ENCODE measurements at regions not wholly inside any gene's neighbourhood (a gene's known extent, or its start where the extent isn't known, plus 50 kb on each side); places are given as distances from the start of the nearest gene placed in this dataset.
"Not testable (repeated sequence)": the region's sequence is repeated elsewhere in the genome, so short reads cannot be mapped to it uniquely, and the experiment has no call there.

- DNase-seq: no peak
These were observed 114.9 kb upstream of the TMEM45B start for GRCh38 chr11:129700701-129701100.

DNA sequence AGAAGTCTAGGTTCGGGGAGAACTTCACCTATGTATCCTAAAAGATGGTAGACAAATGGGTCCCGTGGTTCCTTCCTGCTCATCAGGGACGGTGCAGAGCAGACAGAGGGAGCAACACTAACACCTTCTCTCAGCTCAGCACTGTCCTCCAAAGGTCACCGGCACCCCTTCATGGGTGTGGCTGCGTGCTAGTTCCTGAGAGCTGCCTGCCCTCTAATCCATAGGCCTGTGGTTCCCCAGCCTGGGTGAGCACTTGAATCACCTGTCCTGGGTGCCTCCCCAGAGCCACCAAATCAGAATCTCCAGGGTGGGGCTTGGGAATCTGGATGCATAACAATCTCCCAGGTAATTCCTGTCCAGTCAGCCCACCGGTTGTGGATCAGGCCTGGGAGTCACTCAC, 113.9 kb upstream of the TMEM45B start:
- DNase-seq: no peak

- no peak for DNase-seq
These were observed 112.9 kb upstream of the TMEM45B start for GRCh38 chr11:129702410-129703398.

DNA sequence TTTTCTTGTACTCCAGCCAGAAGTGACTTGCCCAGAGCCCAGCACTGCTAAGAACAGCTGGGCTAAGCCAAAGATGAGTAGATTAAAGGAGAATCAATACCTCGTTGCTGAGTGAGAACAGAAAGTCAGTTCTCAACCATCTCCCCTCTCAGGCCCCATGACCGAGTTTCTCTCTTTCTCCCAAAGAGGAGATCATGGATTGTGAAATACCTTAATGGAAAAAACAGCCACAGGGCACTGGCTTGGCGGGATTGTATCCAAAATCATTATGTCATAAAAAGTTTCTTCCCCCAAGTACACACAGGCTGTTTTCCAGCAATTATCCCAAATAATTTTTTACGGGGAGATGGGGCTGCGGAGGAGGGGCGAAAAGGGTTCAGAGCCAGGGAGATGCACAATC, 111.8 kb upstream of the TMEM45B start:
- DNase-seq: no peak

GRCh38 chr11:129704831-129705230, 110.8 kb upstream of the TMEM45B start:
- no peak for DNase-seq

DNA sequence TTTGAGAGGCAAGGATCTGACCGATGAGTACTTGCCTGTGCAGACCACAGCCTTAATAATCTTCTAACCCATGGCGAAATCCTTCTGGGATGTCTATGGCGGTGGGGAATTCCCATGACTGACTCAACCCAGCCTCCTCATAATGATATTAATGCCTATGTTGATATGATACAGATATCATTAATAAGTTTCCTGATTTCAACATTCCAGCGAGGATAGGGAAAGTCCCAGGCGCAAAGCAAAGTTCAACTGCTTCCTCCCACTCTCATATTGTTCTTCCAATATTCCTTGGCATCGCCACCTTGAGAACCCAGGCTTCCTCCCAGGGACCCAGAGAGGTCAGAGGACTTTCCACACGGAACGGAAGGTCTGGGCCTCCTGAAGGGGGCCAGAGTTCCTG, 110.3 kb upstream of the TMEM45B start:
- no peak for DNase-seq

DNA sequence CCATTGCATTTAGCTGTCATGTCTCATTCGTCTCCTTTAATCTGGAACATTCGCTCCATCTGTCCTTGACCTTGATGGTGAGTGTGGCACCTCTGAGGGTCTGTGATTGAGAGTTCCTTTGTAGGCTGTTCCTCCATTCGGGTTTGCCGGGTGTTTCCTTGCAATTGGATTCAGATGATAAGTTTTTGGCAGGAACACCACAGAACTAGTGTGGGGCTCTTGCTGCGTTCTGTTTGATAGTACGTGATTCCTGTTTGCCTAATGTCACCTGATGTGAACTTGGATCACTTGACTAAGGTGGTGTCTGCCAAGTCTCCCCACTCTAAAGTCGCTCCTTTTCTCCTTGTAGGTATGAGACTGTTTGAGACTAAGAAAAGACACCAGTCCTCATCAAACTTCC, 109.7 kb upstream of the TMEM45B start:
- DNase-seq: no peak

DNA sequence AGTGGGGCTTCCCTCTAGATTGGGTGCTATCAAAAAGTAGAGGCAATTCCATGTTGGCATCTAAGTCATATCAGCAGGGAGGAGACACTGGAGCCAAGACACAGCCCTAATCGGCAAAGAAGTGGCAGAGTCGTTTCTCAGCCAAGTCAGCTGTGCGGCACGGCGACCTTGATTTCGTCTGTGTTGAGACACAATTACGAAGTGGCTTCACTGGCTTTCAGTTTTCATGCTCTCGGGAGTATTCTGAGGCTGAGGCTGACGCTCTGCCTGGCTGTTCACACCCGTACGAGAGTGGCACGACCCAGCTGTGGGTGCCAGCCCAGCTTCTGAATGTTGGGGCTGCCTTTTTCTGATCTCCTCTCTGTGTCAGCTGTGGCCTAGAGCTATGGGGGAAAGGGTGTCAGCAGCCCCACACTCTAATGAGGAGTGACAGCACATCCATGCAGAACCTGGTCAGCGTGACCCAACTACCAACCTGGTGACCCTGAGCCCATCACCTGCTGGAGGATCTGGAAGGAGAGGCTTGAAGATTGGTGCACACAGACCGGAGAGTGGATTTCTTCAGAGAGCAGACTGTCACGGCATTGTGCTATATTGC, 105.7 kb upstream of the TMEM45B start:
- DNase-seq: no peak

DNA sequence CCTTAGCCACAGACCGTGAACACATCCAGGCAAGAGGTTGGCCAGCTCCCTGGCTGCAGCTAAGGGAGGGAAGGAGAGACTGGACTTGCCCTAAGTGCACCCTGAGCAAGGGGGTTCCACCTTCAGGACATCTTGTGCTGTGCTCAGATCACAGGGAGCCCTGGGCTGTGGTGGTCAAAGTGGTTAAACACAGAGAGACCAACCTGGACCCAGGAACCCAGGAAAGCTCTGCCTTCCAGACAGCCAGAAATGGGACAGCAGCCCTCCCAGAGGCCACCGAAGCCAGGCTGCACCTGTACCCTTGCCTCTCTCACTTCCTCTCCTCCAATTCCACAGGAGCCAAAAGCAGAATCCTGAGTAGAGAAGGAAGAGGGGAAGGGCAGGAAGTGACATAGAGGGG, 105.2 kb upstream of the TMEM45B start:
- no peak for DNase-seq

GRCh38 chr11:129711760-129712159, 103.9 kb upstream of the TMEM45B start:
- no peak for DNase-seq

- not testable (repeated sequence) for DNase-seq
These were observed 103.0 kb upstream of the TMEM45B start for GRCh38 chr11:129712486-129713240.

- DNase-seq: no peak
These were observed 96.6 kb upstream of the TMEM45B start for GRCh38 chr11:129719037-129719436.

DNA sequence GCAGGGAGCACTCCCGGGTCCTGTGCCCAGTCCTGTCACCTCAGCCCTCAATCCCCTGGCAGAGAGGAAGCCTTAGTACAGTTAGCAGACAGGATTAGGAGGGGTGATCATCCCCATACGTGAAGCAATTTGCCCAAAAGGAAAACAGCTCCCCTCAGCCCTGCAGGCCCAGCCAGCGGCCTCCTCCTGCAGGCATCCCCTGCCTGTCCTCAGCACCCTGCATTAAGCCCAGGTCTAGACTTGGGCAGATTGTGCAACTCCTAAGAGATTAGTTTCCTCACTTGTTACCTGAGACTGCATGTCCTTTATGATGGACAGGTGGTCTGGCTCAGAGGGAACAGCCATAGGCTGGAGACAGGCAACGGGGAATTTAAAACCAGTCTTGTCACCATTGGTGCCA, 95.5 kb upstream of the TMEM45B start:
- DNase-seq: no peak

- no peak for DNase-seq
These were observed 94.7 kb upstream of the TMEM45B start for GRCh38 chr11:129720994-129721393.

DNA sequence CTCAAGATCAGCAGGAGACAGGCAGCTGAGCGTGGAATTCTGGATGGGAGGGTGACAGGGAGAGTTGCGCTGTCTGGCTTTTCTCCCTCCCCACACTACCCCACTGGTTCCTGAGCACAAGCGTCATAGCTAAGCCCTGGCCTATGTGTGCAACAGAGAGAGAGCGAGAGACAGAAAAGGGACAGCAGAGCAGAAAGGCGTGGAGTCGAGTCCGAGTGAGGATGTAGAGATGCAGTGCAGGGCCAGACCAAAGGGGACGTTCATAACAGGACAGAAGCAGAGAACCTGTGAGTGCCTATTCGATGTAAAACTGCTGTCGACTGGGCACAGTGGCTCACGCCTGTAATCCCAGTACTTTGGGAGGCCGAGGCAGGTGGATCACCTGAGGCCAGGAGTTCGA, 94.0 kb upstream of the TMEM45B start:
- DNase-seq: no peak

DNA sequence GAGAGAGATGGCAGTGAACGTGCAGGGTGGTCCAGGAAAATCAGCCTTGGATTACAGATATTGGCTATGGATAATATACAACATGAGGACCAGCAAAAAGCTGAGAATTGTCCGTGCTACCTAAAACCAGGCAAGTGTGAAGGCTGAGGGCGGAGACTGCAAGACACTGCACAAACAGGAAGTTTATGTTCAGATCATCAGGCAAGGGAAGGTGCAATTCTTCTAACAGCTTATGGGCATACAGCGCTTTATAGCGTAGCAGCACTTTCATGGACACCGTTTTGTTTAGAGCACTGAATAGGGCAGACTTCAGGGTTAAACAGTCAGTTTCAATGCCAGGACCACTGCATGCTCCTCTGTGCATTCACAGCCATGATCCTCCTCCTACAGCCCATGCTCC, 93.1 kb upstream of the TMEM45B start:
- DNase-seq: no peak

DNA sequence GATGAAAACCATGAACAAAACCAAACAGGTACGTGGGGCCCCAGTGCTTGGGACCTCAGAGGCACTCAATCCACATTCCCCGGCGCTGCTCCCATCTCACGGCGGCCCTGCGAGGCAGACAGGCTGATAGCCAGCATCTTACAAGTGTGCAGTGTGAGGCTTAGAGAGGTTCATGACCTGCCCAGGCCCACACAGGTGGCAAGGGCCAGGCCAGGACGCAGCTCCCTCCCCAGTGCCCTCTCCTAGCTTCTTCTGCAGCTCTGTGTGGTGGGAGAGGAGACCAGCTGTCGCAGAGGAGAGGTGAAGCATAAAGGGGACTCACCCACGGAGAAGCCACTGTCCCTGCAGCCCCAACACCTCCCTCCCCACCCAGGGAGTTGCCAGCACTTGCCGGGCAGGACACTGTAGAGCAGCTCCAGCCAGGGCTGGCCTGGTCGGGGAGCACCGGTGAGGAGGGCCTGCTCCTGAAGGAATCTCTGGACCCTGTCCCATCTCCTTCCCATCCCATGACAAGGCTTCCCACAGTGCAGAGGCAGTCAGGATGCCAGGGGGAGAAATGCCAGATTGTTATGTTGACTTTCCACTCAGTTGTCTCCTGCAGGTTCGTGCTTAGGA, 92.4 kb upstream of the TMEM45B start:
- DNase-seq: no peak

DNA sequence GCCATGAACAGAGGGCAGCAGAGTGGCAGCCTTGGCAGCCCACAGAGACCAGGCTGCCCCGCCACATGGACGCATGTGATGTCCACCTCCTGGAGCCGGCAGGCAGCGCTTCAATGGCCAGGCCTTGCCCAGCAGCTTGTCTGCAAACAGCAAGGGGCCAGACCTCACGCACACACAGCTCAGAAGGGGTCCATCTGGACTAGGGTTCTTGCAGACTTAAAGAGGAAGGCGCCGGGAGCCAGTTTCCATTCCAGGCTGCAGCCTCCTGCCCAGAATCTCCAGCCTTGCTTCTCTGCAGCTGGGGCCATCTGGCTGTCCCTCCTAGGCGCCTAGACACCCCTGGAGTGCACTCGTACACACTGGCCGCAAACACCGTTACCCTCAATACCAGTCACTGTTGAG, 91.9 kb upstream of the TMEM45B start:
- DNase-seq: no peak

GRCh38 chr11:129724866-129725265, 90.8 kb upstream of the TMEM45B start:
- DNase-seq: no peak

- DNase-seq: no peak
These were observed 89.5 kb upstream of the TMEM45B start for GRCh38 chr11:129726179-129726578.

GRCh38 chr11:129728581-129728980, 87.1 kb upstream of the TMEM45B start:
- peak; percentile 93 for DNase-seq

GRCh38 chr11:129729216-129729615, 86.4 kb upstream of the TMEM45B start:
- no peak for DNase-seq

GRCh38 chr11:129729823-129730222, 85.8 kb upstream of the TMEM45B start:
- no peak for DNase-seq

All from NCI-H526 treated with DMSO at 0.1 percent for 48 hours (cell line).